ENCODE measurements at regions not wholly inside any gene's neighbourhood (a gene's known extent, or its start where the extent isn't known, plus 50 kb on each side); places are given as distances from the start of the nearest gene placed in this dataset.
"Not testable (repeated sequence)": the region's sequence is repeated elsewhere in the genome, so short reads cannot be mapped to it uniquely, and the experiment has no call there.

DNA sequence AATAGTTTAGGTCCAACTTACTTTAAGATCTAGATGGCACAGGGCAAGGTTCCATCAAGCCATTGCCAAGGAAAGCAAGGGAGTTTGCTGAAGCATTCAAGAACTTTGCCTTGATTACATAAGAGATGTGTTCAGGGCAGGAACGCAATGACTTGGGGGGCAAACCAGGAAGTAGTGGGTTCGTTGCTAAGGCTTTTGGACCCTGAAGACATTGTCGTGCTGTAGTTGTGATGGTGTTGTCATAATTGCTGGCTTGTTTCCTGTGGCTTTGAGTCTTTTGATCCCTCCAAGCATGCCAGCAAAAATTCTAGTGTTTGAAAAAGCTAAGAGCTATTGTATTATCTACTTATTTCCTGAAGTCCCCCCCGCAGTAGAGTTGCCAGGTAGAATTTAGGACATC, 70.7 kb upstream of the HNF1B start:
- Histone ChIP-seq H3K27me3 (ENCODE audit: control insufficient read depth, insufficient read depth, low read length) (no peaks in the 10 kb centered on the region), H3K36me3 (ENCODE audit: control insufficient read depth, insufficient read depth, low read length) (no peaks in the 10 kb centered on the region), H3K4me1 (ENCODE audit: control insufficient read depth, insufficient read depth, low read length) (no peaks in the 10 kb centered on the region), H3K9ac (ENCODE audit: low read depth, low read length) (no peak overlapping the region), H3K4me3 (ENCODE audit: low read depth, low read length) (no peak overlapping the region), H3K27ac (ENCODE audit: low read depth, low read length) (no peak overlapping the region), H3K9me3 (ENCODE audit: control insufficient read depth, insufficient read depth, low read length) (no peaks in the 10 kb centered on the region)

DNA sequence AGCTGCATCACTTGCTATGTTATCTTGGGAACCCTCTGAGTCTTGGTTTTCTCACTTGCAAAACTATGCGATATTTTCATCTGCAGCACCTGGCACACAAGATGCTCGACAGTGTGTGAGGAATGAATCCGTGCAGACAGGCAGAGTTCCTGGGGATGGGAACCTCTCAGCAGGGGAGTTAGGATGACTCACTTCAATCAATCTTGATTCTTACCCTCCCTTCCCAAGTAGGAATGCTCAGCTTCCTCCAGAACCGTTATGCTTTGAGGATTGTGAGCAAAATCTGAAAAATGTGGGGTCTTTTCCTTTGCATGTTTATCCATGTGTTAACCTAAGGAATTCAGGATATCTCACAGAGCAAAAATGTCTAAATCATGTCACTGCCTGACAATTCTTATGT, 68.9 kb upstream of the HNF1B start:
- no peaks in the 10 kb centered on the region for H3K4me1 ChIP-seq (ENCODE audit: control insufficient read depth, insufficient read depth, low read length)
- H3K27me3 ChIP-seq (ENCODE audit: control insufficient read depth, insufficient read depth, low read length) = no peaks in the 10 kb centered on the region
- H3K9ac ChIP-seq (ENCODE audit: low read depth, low read length) = no peak overlapping the region
- H3K9me3 ChIP-seq (ENCODE audit: control insufficient read depth, insufficient read depth, low read length) = no peaks in the 10 kb centered on the region
- no peak overlapping the region for H3K4me3 ChIP-seq (ENCODE audit: low read depth, low read length)
- no peak overlapping the region for H3K27ac ChIP-seq (ENCODE audit: low read depth, low read length)
- H3K36me3 ChIP-seq (ENCODE audit: control insufficient read depth, insufficient read depth, low read length) = no peaks in the 10 kb centered on the region

DNA sequence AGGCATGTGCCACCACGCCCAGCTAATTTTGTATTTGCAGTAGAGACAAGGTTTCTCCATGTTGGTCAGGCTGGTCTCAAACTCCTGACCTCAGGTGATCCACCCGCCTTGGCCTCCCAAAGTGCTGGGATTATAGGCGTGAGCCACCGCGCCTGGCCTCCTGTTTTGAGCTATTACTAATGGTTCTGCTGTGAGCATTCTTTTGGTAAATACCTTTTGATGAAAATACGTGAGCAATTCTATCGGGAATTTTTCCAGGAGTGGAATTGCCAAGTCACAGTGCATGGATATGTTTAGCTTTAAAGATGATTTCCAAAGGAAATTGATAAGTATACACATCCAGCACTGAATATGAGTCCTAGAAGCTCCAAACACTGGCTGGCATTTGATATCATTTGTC, 64.0 kb upstream of the HNF1B start:
- H3K9ac ChIP-seq (ENCODE audit: low read depth, low read length); H3K27me3 ChIP-seq (ENCODE audit: control insufficient read depth, insufficient read depth, low read length); H3K36me3 ChIP-seq (ENCODE audit: control insufficient read depth, insufficient read depth, low read length); H3K4me3 ChIP-seq (ENCODE audit: low read depth, low read length); H3K27ac ChIP-seq (ENCODE audit: low read depth, low read length); H3K9me3 ChIP-seq (ENCODE audit: control insufficient read depth, insufficient read depth, low read length); H3K4me1 ChIP-seq (ENCODE audit: control insufficient read depth, insufficient read depth, low read length): not testable (repeated sequence)

DNA sequence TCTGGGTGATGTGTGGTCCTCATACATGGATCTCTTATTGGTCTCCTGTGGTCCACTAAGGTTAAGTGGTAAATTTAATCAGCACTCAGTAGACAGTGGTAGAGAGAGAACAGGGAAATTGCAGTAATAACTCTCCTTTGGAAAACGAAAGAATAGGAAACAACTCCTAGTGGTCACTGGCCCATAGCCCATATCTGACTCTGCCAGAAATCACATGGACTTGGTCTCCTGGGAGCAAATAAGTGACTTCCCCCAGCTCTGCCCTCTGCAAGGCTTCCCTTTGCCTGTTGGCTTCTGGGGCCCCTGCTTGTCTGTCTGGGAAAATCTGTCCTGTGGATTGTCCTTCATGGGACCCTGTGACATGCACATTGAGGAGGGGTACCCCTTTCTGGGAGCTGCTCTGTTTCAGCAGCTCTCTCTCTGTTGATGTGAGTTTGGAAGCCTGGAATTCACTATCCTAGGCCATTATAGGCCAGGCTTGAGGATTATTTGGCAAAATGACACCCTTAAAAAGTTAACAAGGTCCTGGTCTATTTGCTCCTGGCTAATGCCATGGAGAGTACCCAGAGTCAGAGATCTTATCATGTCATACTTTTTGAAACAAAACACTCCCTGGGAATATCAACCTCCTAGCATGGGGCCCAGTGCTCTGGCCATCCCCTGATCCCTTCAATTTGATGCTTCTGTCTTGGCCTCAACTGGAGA, 58.0 kb upstream of the HNF1B start:
- Histone ChIP-seq H3K36me3 (ENCODE audit: control insufficient read depth, insufficient read depth, low read length) (no peaks in the 10 kb centered on the region), H3K27ac (ENCODE audit: low read depth, low read length) (no peak overlapping the region), H3K9ac (ENCODE audit: low read depth, low read length) (no peak overlapping the region), H3K4me1 (ENCODE audit: control insufficient read depth, insufficient read depth, low read length) (no peaks in the 10 kb centered on the region), H3K9me3 (ENCODE audit: control insufficient read depth, insufficient read depth, low read length) (no peaks in the 10 kb centered on the region), H3K27me3 (ENCODE audit: control insufficient read depth, insufficient read depth, low read length) (no peaks in the 10 kb centered on the region), H3K4me3 (ENCODE audit: low read depth, low read length) (no peak overlapping the region)

DNA sequence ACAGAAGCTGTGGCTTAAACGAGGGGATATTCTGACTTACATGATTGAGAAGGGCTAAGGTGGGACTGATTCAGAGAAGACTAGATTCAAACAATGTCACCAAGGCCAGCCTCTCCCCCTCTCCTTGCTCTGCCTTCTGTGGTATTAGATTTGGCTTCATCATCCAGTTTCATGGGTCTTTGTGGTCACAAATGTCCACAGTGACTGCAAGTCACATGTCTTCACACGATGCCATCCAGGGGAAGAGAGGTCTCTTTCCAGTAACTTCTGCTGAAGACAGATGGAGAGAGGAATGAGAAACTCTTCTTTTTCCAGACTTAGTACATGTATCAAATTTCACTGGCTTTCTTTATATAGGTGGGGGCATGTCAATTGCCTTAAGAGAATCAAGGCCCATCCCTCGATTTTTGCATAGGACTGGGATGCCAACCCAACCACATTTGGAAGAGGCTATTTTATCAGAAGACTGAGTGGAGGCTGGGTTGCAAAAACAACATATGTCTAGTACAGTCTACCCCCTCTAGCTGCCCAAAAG, 57.3 kb upstream of the HNF1B start:
- no peak overlapping the region for H3K9ac ChIP-seq (ENCODE audit: low read depth, low read length)
- no peaks in the 10 kb centered on the region for H3K9me3 ChIP-seq (ENCODE audit: control insufficient read depth, insufficient read depth, low read length)
- 0 out of 2 replicates have a peak, but pooled peaks cover 1% of the 10 kb centered on the region for H3K4me1 ChIP-seq (ENCODE audit: control insufficient read depth, insufficient read depth, low read length)
- H3K4me3 ChIP-seq (ENCODE audit: low read depth, low read length) = no peak overlapping the region
- no peaks in the 10 kb centered on the region for H3K36me3 ChIP-seq (ENCODE audit: control insufficient read depth, insufficient read depth, low read length)
- no peak overlapping the region for H3K27ac ChIP-seq (ENCODE audit: low read depth, low read length)
- H3K27me3 ChIP-seq (ENCODE audit: control insufficient read depth, insufficient read depth, low read length) = no peaks in the 10 kb centered on the region

DNA sequence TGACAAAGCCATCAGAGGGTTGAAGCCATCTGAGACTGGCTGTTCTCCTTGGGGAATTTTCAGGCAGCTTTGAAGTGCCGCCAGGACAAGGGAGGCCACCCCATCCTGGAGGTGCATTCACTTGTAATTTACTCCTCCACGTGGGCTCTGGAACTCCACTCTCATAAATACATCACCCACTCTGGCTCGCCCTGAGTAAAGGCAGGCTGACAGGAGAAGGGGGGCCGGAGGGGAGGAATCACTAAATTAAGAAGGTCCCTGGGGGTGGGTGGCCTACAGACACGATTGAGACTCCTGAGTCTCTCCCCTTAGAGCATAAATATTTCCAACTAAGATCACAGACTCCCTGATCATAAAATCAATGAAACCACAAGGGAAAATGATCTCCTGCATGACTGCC, 56.3 kb upstream of the HNF1B start:
- no peaks in the 10 kb centered on the region for H3K27me3 ChIP-seq (ENCODE audit: control insufficient read depth, insufficient read depth, low read length)
- H3K27ac ChIP-seq (ENCODE audit: low read depth, low read length) = no peak overlapping the region
- H3K9me3 ChIP-seq (ENCODE audit: control insufficient read depth, insufficient read depth, low read length) = no peaks in the 10 kb centered on the region
- H3K4me3 ChIP-seq (ENCODE audit: low read depth, low read length) = no peak overlapping the region
- H3K4me1 ChIP-seq (ENCODE audit: control insufficient read depth, insufficient read depth, low read length) = 0 out of 2 replicates have a peak, but pooled peaks cover 5% of the 10 kb centered on the region
- H3K36me3 ChIP-seq (ENCODE audit: control insufficient read depth, insufficient read depth, low read length) = no peaks in the 10 kb centered on the region
- no peak overlapping the region for H3K9ac ChIP-seq (ENCODE audit: low read depth, low read length)

DNA sequence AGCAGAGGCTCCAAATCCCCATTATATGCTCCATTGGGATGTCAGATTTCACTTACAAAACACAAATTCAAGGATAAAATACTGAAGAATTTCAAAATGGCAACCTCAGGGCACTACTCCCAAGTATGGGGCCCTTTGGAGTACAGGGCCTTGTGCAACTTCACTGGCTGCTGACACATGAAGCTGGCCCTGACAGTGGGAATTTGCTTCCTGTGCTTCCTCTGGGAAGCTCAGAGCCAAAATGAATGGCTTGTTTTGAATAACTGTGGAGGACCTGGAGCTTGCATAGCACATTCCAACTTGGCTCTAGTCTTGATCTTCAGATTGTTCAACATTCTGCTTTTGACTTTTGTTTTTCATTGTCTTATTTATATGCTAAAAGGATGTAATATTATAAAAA, 52.3 kb upstream of the HNF1B start:
- H3K4me1 ChIP-seq (ENCODE audit: control insufficient read depth, insufficient read depth, low read length) = 0 out of 2 replicates have a peak, but pooled peaks cover 5% of the 10 kb centered on the region
- H3K9ac ChIP-seq (ENCODE audit: low read depth, low read length) = no peak overlapping the region
- no peaks in the 10 kb centered on the region for H3K36me3 ChIP-seq (ENCODE audit: control insufficient read depth, insufficient read depth, low read length)
- H3K4me3 ChIP-seq (ENCODE audit: low read depth, low read length) = no peak overlapping the region
- H3K9me3 ChIP-seq (ENCODE audit: control insufficient read depth, insufficient read depth, low read length) = no peaks in the 10 kb centered on the region
- H3K27ac ChIP-seq (ENCODE audit: low read depth, low read length) = peak overlapping the region; percentile 14
- H3K27me3 ChIP-seq (ENCODE audit: control insufficient read depth, insufficient read depth, low read length) = no peaks in the 10 kb centered on the region

DNA sequence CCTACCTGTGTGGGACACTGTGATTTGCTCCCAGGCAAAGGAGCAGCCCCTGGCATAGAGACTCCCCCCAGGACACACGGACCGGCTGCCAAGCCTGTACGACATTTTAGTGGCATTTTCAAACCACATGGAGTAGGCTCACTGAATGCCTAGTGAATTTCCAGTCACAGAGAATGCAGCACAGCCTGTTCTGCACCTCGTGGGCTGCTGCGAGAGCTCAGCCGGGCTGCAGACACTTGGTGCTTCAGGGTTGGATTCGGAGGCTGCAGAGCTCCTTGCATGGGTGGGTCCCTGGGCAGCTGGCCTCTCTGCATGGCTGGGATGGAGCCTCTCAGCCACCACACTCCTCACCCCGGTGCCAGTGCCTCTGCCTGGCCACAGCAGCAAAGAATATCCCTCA, 51.2 kb upstream of the HNF1B start:
- Histone ChIP-seq H3K27me3 (ENCODE audit: control insufficient read depth, insufficient read depth, low read length) (no peaks in the 10 kb centered on the region), H3K9me3 (ENCODE audit: control insufficient read depth, insufficient read depth, low read length) (no peaks in the 10 kb centered on the region), H3K4me1 (ENCODE audit: control insufficient read depth, insufficient read depth, low read length) (0 out of 2 replicates have a peak, but pooled peaks cover 5% of the 10 kb centered on the region), H3K27ac (ENCODE audit: low read depth, low read length) (no peak overlapping the region), H3K9ac (ENCODE audit: low read depth, low read length) (no peak overlapping the region), H3K36me3 (ENCODE audit: control insufficient read depth, insufficient read depth, low read length) (no peaks in the 10 kb centered on the region), H3K4me3 (ENCODE audit: low read depth, low read length) (no peak overlapping the region)

Data from HUES48 (cell line).